H9 (cell line): ENCODE measurements at regions not wholly inside any gene's neighbourhood (a gene's known extent, or its start where the extent isn't known, plus 50 kb on each side); places are given as distances from the start of the nearest gene placed in this dataset.

Experiments
- DNase-seq: peaks from one replicate; pipeline ENCODE4 v3.0.0-alpha.2; 2017
- H2AFZ ChIP-seq: one replicate; pipeline ENCODE4 v1.6.1; 2013; ENCODE audit warnings: mild to moderate bottlenecking, low read length, control low read depth, moderate library complexity
- H2AK5ac ChIP-seq: 2 replicates; pipeline ENCODE4 v1.6.1; 2013; ENCODE audit warnings: low read length, control low read depth, mixed read lengths; ENCODE audit not compliant: insufficient read length
- H2BK120ac ChIP-seq: one replicate; pipeline ENCODE4 v1.6.1; 2013; ENCODE audit warnings: low read depth, mild to moderate bottlenecking, low read length, control low read depth, inconsistent platforms; ENCODE audit not compliant: poor library complexity, severe bottlenecking
- H2BK12ac ChIP-seq: 2 replicates; pipeline ENCODE4 v1.6.1; 2013; ENCODE audit warnings: low read length, control low read depth, mixed read lengths, low read depth; ENCODE audit not compliant: insufficient read length
- H2BK15ac ChIP-seq: 2 replicates; pipeline ENCODE4 v1.6.1; 2013; ENCODE audit warnings: low read depth, low read length, control low read depth
- H2BK20ac ChIP-seq: one replicate; pipeline ENCODE4 v1.6.1; 2013; ENCODE audit warnings: low read depth, mild to moderate bottlenecking, low read length, control low read depth, inconsistent platforms; ENCODE audit not compliant: poor library complexity, severe bottlenecking
- H2BK5ac ChIP-seq: 2 replicates; pipeline ENCODE4 v1.6.1; 2013; ENCODE audit warnings: low read length, control low read depth, mixed read lengths; ENCODE audit not compliant: insufficient read length
- H3K14ac ChIP-seq: 2 replicates; pipeline ENCODE4 v1.6.1; 2013; ENCODE audit warnings: low read length, control low read depth; ENCODE audit not compliant: insufficient read depth
- H3K18ac ChIP-seq: 2 replicates; pipeline ENCODE4 v1.6.1; 2013; ENCODE audit warnings: low read depth, mild to moderate bottlenecking, mixed read lengths, low read length, control low read depth; ENCODE audit not compliant: insufficient read length
- H3K23ac ChIP-seq: 2 replicates; pipeline ENCODE4 v1.6.1; 2013; ENCODE audit warnings: low read length, control low read depth, mixed read lengths, low read depth; ENCODE audit not compliant: insufficient read length
- H3K23me2 ChIP-seq: 2 replicates; pipeline ENCODE4 v1.6.1; 2013; ENCODE audit warnings: low read depth, mild to moderate bottlenecking, mixed read lengths, low read length, control low read depth; ENCODE audit not compliant: insufficient read length, poor library complexity, severe bottlenecking
- H3K27ac ChIP-seq: 2 replicates; pipeline ENCODE4 v1.5.1; 2013; ENCODE audit warnings: low read length, control low read depth, mixed read lengths, low read depth; ENCODE audit not compliant: insufficient read length
- H3K27me3 ChIP-seq: 2 replicates; pipeline ENCODE4 v1.6.1; 2013; ENCODE audit warnings: low read length, control low read depth, inconsistent platforms; ENCODE audit not compliant: insufficient read depth
- H3K4ac ChIP-seq: 2 replicates; pipeline ENCODE4 v1.6.1; 2013; ENCODE audit warnings: low read depth, mild to moderate bottlenecking, control low read depth, inconsistent platforms, low read length, moderate library complexity
- H3K4me1 ChIP-seq: 2 replicates; pipeline ENCODE4 v1.6.1; 2013; ENCODE audit warnings: low read length, control low read depth, inconsistent platforms; ENCODE audit not compliant: insufficient read depth
- H3K4me2 ChIP-seq: 2 replicates; pipeline ENCODE4 v1.6.1; 2013; ENCODE audit warnings: low read length, control low read depth, mixed read lengths; ENCODE audit not compliant: insufficient read length, insufficient read depth
- H3K56ac ChIP-seq: 2 replicates; pipeline ENCODE4 v1.6.1; 2013; ENCODE audit warnings: low read depth, mild to moderate bottlenecking, mixed read lengths, low read length, control low read depth; ENCODE audit not compliant: insufficient read length
- H3K79me1 ChIP-seq: 2 replicates; pipeline ENCODE4 v1.6.1; 2013; ENCODE audit warnings: low read depth, mild to moderate bottlenecking, moderate library complexity, low read length, control low read depth, inconsistent platforms; ENCODE audit not compliant: insufficient read depth, poor library complexity, severe bottlenecking
- H3K79me2 ChIP-seq: 2 replicates; pipeline ENCODE4 v1.6.1; 2013; ENCODE audit warnings: low read length, control low read depth, inconsistent platforms; ENCODE audit not compliant: insufficient read depth
- H3K9ac ChIP-seq: 2 replicates; pipeline ENCODE4 v1.6.1; 2013; ENCODE audit warnings: low read length, control low read depth, mixed read lengths; ENCODE audit not compliant: insufficient read length; ENCODE audit errors: extremely low read depth
- H3K9me3 ChIP-seq: one replicate; pipeline ENCODE4 v1.6.1; 2013; ENCODE audit warnings: low read depth, low read length, inconsistent platforms; ENCODE audit not compliant: control insufficient read depth
- H3T11ph ChIP-seq: one replicate; pipeline ENCODE4 v1.6.1; 2013; ENCODE audit warnings: mild to moderate bottlenecking, low read length, control low read depth, inconsistent platforms
- H4K20me1 ChIP-seq: one replicate; pipeline ENCODE4 v1.6.1; 2013; ENCODE audit not compliant: control insufficient read depth, insufficient read length, insufficient read depth
- H4K5ac ChIP-seq: 2 replicates; pipeline ENCODE4 v1.6.1; 2013; ENCODE audit warnings: low read depth, mild to moderate bottlenecking, mixed read lengths, low read length, control low read depth; ENCODE audit not compliant: insufficient read length
- H4K8ac ChIP-seq: replicated peaks from 2 replicates; pipeline ENCODE4 v1.6.1; 2013; ENCODE audit warnings: low read length, control low read depth, mixed read lengths, low read depth; ENCODE audit not compliant: insufficient read length
- H4K91ac ChIP-seq: 2 replicates; pipeline ENCODE4 v1.6.1; 2013; ENCODE audit warnings: low read depth, mild to moderate bottlenecking, moderate library complexity, mixed read lengths, low read length, control low read depth; ENCODE audit not compliant: insufficient read length
- H3K27ac Mint-ChIP-seq, 3 experiments: 2 replicates in 2 of 3; 3 replicates in 1 of 3; pipeline ENCODE4 v1.8.0; 2020 to 2021; ENCODE audit warnings: mixed read lengths in 3 of 3, mild to moderate bottlenecking in 1 of 3, moderate library complexity in 1 of 3
- H3K27me3 Mint-ChIP-seq: 2 replicates; pipeline ENCODE4 v1.8.0; 2021; ENCODE audit warnings: low read depth, mild to moderate bottlenecking, moderate library complexity, mixed read lengths
- H3K36me3 Mint-ChIP-seq, 3 experiments: 2 replicates in 2 of 3; 3 replicates in 1 of 3; pipeline ENCODE4 v1.8.0; 2020 to 2021; ENCODE audit warnings: low read depth in 3 of 3, mixed read lengths in 3 of 3; ENCODE audit not compliant: insufficient read depth in 1 of 3
- H3K4me1 Mint-ChIP-seq, 2 experiments: 2 replicates each; pipeline ENCODE4 v1.8.0; 2020; ENCODE audit warnings: mixed read lengths in 2 of 2
- H3K4me3 Mint-ChIP-seq, 2 experiments: 2 replicates in 1 of 2; 3 replicates in 1 of 2; pipeline ENCODE4 v1.8.0; 2020 to 2021; ENCODE audit warnings: mild to moderate bottlenecking in 2 of 2, mixed read lengths in 2 of 2, moderate library complexity in 1 of 2
- H3K9me3 Mint-ChIP-seq, 2 experiments: 2 replicates in 1 of 2; 3 replicates in 1 of 2; pipeline ENCODE4 v1.8.0; 2020; ENCODE audit warnings: mild to moderate bottlenecking in 2 of 2, mixed read lengths in 2 of 2, moderate library complexity in 1 of 2
- TF ChIP-seq, protein P1 (sequence below): fragments of 200-600 bp; sonication (generic); conservative IDR thresholded peaks from 3 replicates; pipeline ENCODE4 v1.8.0; 2021; ENCODE audit warnings: antibody characterized with exemption, mild to moderate bottlenecking

DNA sequence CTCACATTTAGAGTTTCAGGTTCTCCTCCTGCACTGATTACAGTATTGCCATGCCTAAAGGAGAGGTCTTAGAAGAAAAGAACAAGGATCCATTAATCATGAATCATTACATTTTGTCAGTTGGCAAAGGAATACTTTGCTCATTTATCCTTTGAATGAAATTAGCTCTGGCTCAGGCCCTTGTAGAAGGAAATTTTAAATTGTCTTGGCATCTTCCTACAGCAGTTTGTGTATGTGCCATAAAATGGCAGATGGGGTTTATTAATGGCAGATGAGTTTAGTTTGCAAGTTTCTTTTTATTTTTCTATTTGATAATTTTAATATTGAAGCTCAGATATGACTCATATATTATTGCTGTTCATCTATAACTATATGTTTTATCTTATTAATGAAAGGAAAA lies 181.2 kb upstream of the EPHA3 start:
- Histone ChIP-seq H4K91ac (no peak overlapping the region), H3K79me2 (no peaks in the 10 kb centered on the region), H3K4me1 (no peaks in the 10 kb centered on the region), H3K4ac (no peak overlapping the region), H2BK12ac (no peak overlapping the region), H3K18ac (no peak overlapping the region), H3K23me2 (no peaks in the 10 kb centered on the region), H4K20me1 (no peaks in the 10 kb centered on the region), H3K79me1 (no peaks in the 10 kb centered on the region), H3K23ac (no peak overlapping the region), H4K5ac (no peak overlapping the region), H2BK15ac (no peak overlapping the region), H2BK120ac (no peak overlapping the region), H2AK5ac (no peak overlapping the region), H4K8ac (no peak overlapping the region), H3K56ac (no peak overlapping the region), H3K4me2 (no peak overlapping the region), H3K27me3 (no peaks in the 10 kb centered on the region), H2BK20ac (no peak overlapping the region), H2BK5ac (no peak overlapping the region), H3K9me3 (no peaks in the 10 kb centered on the region), H2AFZ (no peak overlapping the region), H3K9ac (no peak overlapping the region), H3T11ph (no peak overlapping the region), H3K27ac (no peak overlapping the region), H3K14ac (no peak overlapping the region)
- no peaks in the 10 kb centered on the region; a peak in 1 of 7 replicates for H3K36me3 Mint-ChIP-seq
- peaks cover 7 to 10% of the 10 kb centered on the region in 2 experiments; a peak in 3 of 4 replicates for H3K4me1 Mint-ChIP-seq
- H3K27ac Mint-ChIP-seq: no peak overlapping the region
- H3K4me3 Mint-ChIP-seq: no peak overlapping the region
- no peaks in the 10 kb centered on the region for H3K27me3 Mint-ChIP-seq
- H3K9me3 Mint-ChIP-seq: no peaks in the 10 kb centered on the region
- TF ChIP-seq, protein P1, sequence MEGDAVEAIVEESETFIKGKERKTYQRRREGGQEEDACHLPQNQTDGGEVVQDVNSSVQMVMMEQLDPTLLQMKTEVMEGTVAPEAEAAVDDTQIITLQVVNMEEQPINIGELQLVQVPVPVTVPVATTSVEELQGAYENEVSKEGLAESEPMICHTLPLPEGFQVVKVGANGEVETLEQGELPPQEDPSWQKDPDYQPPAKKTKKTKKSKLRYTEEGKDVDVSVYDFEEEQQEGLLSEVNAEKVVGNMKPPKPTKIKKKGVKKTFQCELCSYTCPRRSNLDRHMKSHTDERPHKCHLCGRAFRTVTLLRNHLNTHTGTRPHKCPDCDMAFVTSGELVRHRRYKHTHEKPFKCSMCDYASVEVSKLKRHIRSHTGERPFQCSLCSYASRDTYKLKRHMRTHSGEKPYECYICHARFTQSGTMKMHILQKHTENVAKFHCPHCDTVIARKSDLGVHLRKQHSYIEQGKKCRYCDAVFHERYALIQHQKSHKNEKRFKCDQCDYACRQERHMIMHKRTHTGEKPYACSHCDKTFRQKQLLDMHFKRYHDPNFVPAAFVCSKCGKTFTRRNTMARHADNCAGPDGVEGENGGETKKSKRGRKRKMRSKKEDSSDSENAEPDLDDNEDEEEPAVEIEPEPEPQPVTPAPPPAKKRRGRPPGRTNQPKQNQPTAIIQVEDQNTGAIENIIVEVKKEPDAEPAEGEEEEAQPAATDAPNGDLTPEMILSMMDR: no peak
- DNase-seq: no peak
